OCI-LY7 (cell line): ENCODE measurements at regions not wholly inside any gene's neighbourhood (a gene's known extent, or its start where the extent isn't known, plus 50 kb on each side); places are given as distances from the start of the nearest gene placed in this dataset.

Experiments
- BruUV-seq: library from RNA; stranded (reverse); fragments of 400-500 nt; replicated peaks from 2 replicates; lab custom pipeline; 2021; lab: Mats Ljungman, UMichigan
- CTCF ChIA-PET: fragments of 300-600 bp; sonication (Branson Sonifier 250); formaldehyde crosslinking; loops from one replicate; lab custom pipeline; 2022; ENCODE audit warnings: antibody characterized with exemption; ENCODE audit not compliant: unreplicated experiment; lab: Charles Lee
- POLR2A ChIA-PET: fragments of 300-600 bp; sonication (Branson Sonifier 250); formaldehyde crosslinking; loops from one replicate; lab custom pipeline; 2022; ENCODE audit warnings: antibody characterized with exemption; lab: Charles Lee
- DNase-seq: peaks from one replicate; pipeline ENCODE4 v3.0.0-alpha.2; 2015; ENCODE audit warnings: low spot score
- H2AFZ ChIP-seq: fragments of 200-600 bp; sonication (generic), shearing (Covaris generic); 2 replicates; pipeline ENCODE4 v1.6.1; 2014; ENCODE audit warnings: mild to moderate bottlenecking, antibody characterized with exemption, low read length, moderate library complexity
- H3K27ac ChIP-seq: fragments of 200-600 bp; sonication (generic); 2 replicates; pipeline ENCODE4 v1.5.1; 2014; ENCODE audit warnings: mixed run types, low read depth, mild to moderate bottlenecking, moderate library complexity, low read length, inconsistent platforms; ENCODE audit not compliant: poor library complexity, severe bottlenecking
- H3K36me3 ChIP-seq: fragments of 200-600 bp; sonication (generic); 2 replicates; pipeline ENCODE4 v1.6.1; 2014; ENCODE audit warnings: mild to moderate bottlenecking, antibody characterized with exemption, low read length, moderate library complexity, mixed read lengths; ENCODE audit not compliant: insufficient read depth
- H3K4me1 ChIP-seq: fragments of 200-600 bp; sonication (generic); 2 replicates; pipeline ENCODE4 v1.5.1; 2014; ENCODE audit warnings: mild to moderate bottlenecking, low read length; ENCODE audit not compliant: insufficient read depth, poor library complexity, severe bottlenecking
- H3K4me2 ChIP-seq: fragments of 200-600 bp; sonication (generic); 2 replicates; pipeline ENCODE4 v1.6.1; 2014; ENCODE audit warnings: mild to moderate bottlenecking, low read length
- H3K4me3 ChIP-seq: fragments of 200-600 bp; sonication (generic); 2 replicates; pipeline ENCODE4 v1.5.1; 2014; ENCODE audit warnings: mild to moderate bottlenecking, low read depth, low read length; ENCODE audit not compliant: poor library complexity, severe bottlenecking
- H3K79me2 ChIP-seq: fragments of 200-600 bp; sonication (generic); 2 replicates; pipeline ENCODE4 v1.6.1; 2016; ENCODE audit warnings: low read depth, mild to moderate bottlenecking, low read length, moderate library complexity, mixed read lengths; ENCODE audit not compliant: insufficient read depth
- H3K9me2 ChIP-seq: fragments of 200-600 bp; sonication (generic); 2 replicates; pipeline ENCODE4 v1.6.1; 2016; ENCODE audit warnings: mild to moderate bottlenecking, low read length, mixed read lengths; ENCODE audit not compliant: insufficient read depth
- H3K9me3 ChIP-seq: fragments of 200-600 bp; sonication (generic); 2 replicates; pipeline ENCODE4 v1.6.1; 2014; ENCODE audit warnings: mild to moderate bottlenecking, mixed run types, low read length, mixed read lengths
- H4K20me1 ChIP-seq: fragments of 200-600 bp; sonication (generic); 2 replicates; pipeline ENCODE4 v1.6.1; 2014; ENCODE audit warnings: mild to moderate bottlenecking, antibody characterized with exemption, low read length, moderate library complexity, mixed read lengths; ENCODE audit not compliant: insufficient read depth
- EZH2phosphoT487 ChIP-seq: fragments of 200-600 bp; sonication (generic); IDR thresholded peaks from 2 replicates; pipeline ENCODE4 v1.6.1; 2018; ENCODE audit warnings: low read depth, borderline replicate concordance, mild to moderate bottlenecking, mixed run types, antibody characterized with exemption, low read length, moderate library complexity, mixed read lengths
- intact Hi-C: fragments of 100-400 bp; cut with micrococcal nuclease; formaldehyde crosslinking; loops from one replicate; pipeline ENCODE4 v1.10.0; 2022; ENCODE audit not compliant: unreplicated experiment
- TF ChIP-seq, protein P1 (sequence below): fragments of 200-600 bp; sonication (generic); conservative IDR thresholded peaks from 2 replicates; pipeline ENCODE4 v1.5.1; 2014; ENCODE audit warnings: mild to moderate bottlenecking, antibody characterized with exemption, low read length, moderate library complexity, mixed read lengths

DNA sequence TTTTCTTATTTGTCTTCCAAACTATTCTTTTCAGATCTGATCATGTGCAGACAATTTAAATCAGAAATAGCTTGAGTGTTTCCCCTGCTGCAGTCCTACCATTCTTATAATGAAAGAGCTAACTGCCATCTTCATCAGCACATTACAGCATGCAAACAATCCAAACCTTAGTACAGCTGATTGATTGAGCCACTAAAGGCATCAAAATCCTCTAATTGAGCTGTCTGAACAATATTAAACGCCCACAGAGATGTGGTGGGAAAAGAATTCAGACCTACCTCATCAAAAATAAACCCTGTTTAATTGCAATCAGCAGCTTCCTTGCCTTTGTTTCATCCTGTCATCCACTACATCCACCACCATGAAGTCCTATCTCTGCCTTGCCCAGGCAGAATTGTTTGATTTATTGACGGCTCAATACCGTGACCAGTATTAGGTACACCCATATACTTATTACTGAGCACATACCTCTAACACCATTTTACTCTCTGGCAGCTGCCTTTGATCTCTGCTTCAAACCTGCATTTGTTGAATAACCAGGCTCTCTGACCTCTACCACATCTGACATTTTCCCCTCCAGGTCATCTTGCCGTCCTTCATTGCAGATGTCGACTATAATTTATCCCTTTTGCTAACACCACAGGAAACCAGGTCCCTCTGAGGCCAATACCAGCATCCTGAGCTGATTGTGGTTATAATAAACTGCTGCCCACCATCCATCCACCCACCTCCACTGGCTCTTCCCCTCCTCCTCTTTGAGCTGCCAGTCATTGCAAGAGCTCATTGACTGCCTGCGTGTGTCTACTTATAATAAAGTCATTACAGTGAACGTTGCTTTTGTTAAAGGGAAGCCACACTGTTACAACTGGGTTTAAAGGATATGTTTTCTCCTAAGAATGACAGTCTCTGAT lies 78.5 kb downstream of the RBM43 start:
- POLR2A ChIA-PET = interaction anchor here (0.6 kb wide), 2 partner anchors 51 to 207 kb away, joined by 3 to 6 read pairs; no protein-coding TSS in a partner anchor
- Histone ChIP-seq H3K27ac (no peak overlapping the region), H3K4me1 (no peaks in the 10 kb centered on the region), H3K36me3 (no peaks in the 10 kb centered on the region), H3K4me3 (no peak overlapping the region), H3K4me2 (no peak overlapping the region), H3K9me2 (no peaks in the 10 kb centered on the region), H3K9me3 (no peaks in the 10 kb centered on the region), H4K20me1 (no peaks in the 10 kb centered on the region), H3K79me2 (no peaks in the 10 kb centered on the region), H2AFZ (no peak overlapping the region)
- intact Hi-C loops = no loop called here
- TF ChIP-seq, protein P1, sequence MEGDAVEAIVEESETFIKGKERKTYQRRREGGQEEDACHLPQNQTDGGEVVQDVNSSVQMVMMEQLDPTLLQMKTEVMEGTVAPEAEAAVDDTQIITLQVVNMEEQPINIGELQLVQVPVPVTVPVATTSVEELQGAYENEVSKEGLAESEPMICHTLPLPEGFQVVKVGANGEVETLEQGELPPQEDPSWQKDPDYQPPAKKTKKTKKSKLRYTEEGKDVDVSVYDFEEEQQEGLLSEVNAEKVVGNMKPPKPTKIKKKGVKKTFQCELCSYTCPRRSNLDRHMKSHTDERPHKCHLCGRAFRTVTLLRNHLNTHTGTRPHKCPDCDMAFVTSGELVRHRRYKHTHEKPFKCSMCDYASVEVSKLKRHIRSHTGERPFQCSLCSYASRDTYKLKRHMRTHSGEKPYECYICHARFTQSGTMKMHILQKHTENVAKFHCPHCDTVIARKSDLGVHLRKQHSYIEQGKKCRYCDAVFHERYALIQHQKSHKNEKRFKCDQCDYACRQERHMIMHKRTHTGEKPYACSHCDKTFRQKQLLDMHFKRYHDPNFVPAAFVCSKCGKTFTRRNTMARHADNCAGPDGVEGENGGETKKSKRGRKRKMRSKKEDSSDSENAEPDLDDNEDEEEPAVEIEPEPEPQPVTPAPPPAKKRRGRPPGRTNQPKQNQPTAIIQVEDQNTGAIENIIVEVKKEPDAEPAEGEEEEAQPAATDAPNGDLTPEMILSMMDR = no peak
- TF ChIP-seq EZH2phosphoT487 = no peak
- DNase-seq = no peak
- CTCF ChIA-PET = no interaction called here
- no TSS peak for BruUV-seq

DNA sequence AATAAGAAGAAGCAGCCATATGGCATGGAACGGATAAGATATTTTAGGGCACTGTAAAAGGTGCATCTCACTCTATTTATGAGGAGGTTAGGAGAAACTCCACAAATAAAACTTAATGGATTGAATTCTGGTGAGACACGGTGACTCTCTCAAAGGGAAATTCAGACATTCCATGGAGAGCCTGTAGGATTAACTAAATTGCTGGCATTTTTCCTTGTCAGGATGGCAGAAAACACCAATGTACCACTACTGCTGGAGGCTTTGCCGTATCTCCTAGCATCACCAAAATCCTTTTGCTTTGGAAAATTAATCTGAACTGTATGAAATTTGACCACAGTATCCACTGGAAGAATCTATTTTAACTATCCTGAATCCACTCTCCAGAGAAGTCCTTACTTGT lies 79.3 kb downstream of the RBM43 start:
- POLR2A ChIA-PET = no interaction called here
- H3K9me3 ChIP-seq = no peaks in the 10 kb centered on the region
- H3K4me3 ChIP-seq = no peak overlapping the region
- H3K4me1 ChIP-seq = no peaks in the 10 kb centered on the region
- BruUV-seq = no TSS peak
- no peaks in the 10 kb centered on the region for H3K79me2 ChIP-seq
- H3K9me2 ChIP-seq = no peaks in the 10 kb centered on the region
- no peak overlapping the region for H3K27ac ChIP-seq
- no peak overlapping the region for H3K4me2 ChIP-seq
- H2AFZ ChIP-seq = no peak overlapping the region
- H3K36me3 ChIP-seq = no peaks in the 10 kb centered on the region
- intact Hi-C loops = no loop called here
- no peaks in the 10 kb centered on the region for H4K20me1 ChIP-seq
- CTCF ChIA-PET = no interaction called here
- no peak for DNase-seq
- TF ChIP-seq, protein P1 = no peak
- TF ChIP-seq EZH2phosphoT487 = no peak

DNA sequence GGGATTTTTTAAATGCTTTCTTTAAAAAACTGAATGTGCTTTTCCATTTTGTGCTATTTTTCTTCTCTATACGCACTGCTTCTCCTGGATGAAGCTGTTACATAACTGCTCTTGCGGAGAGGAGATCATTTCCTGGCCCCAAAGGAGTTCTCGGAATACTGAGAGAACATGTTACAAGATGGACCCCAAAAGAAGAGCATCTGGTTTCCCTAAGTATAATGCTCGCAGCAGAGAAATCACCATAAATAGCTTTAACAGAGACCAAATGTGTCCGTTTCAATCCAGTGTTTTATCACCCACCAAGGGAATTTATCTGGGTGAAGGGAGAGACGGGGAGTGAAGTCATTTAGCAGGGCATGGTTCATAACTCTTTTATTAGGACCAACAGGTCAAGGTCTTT lies 80.1 kb downstream of the RBM43 start:
- Histone ChIP-seq H3K9me3 (no peaks in the 10 kb centered on the region), H2AFZ (no peak overlapping the region), H3K36me3 (no peaks in the 10 kb centered on the region), H3K27ac (no peak overlapping the region), H4K20me1 (no peaks in the 10 kb centered on the region), H3K9me2 (no peaks in the 10 kb centered on the region), H3K4me2 (no peak overlapping the region), H3K4me1 (no peaks in the 10 kb centered on the region), H3K4me3 (no peak overlapping the region), H3K79me2 (no peaks in the 10 kb centered on the region)
- no peak for TF ChIP-seq EZH2phosphoT487
- TF ChIP-seq, protein P1 = no peak
- BruUV-seq = no TSS peak
- ChIA-PET CTCF (interaction anchor here (0.5 kb wide), 1 partner anchor 20 kb away, joined by 3 read pairs; no protein-coding TSS in a partner anchor), POLR2A (interaction anchor here (0.6 kb wide), 2 partner anchors 579 to 781 kb away, joined by 3 to 4 read pairs; no protein-coding TSS in a partner anchor)
- intact Hi-C loops = no loop called here
- DNase-seq = no peak
